HEK293T (cell line): ENCODE measurements at regions not wholly inside any gene's neighbourhood (a gene's known extent, or its start where the extent isn't known, plus 50 kb on each side); places are given as distances from the start of the nearest gene placed in this dataset.

Experiments used
- BHLHE40 ChIP-seq: fragments of 450-650 bp; IDR thresholded peaks from 2 replicates; pipeline ENCODE4 v1.6.1; 2016; ENCODE audit warnings: mild to moderate bottlenecking, moderate library complexity, borderline replicate concordance
- ELF4 ChIP-seq: fragments of 450-650 bp; IDR thresholded peaks from 2 replicates; pipeline ENCODE4 v1.6.1; 2017; ENCODE audit warnings: antibody characterized with exemption
- FOXM1 ChIP-seq: fragments of 450-650 bp; IDR thresholded peaks from 2 replicates; pipeline ENCODE4 v1.6.1; 2017; ENCODE audit warnings: mild to moderate bottlenecking, borderline replicate concordance
- HDGF ChIP-seq: fragments of 450-650 bp; IDR thresholded peaks from 2 replicates; pipeline ENCODE4 v1.6.1; 2017; ENCODE audit warnings: antibody characterized with exemption, borderline replicate concordance
- NFRKB ChIP-seq: fragments of 450-650 bp; IDR thresholded peaks from 2 replicates; pipeline ENCODE4 v1.6.1; 2016; ENCODE audit warnings: mild to moderate bottlenecking, moderate library complexity
- SP1 ChIP-seq: fragments of 450-650 bp; IDR thresholded peaks from 2 replicates; pipeline ENCODE4 v1.6.1; 2017
- SUZ12 ChIP-seq: fragments of 450-650 bp; IDR thresholded peaks from 2 replicates; pipeline ENCODE4 v1.6.1; 2016; ENCODE audit warnings: mild to moderate bottlenecking
- TARDBP ChIP-seq: fragments of 450-650 bp; IDR thresholded peaks from 2 replicates; pipeline ENCODE4 v1.6.1; 2016

GRCh38 chr21:24042687-24043086 is 1564.6 kb downstream of the MRPL39 start:
- TF ChIP-seq TARDBP (no peak), FOXM1 (no peak), NFRKB (no peak), ELF4 (no peak), SP1 (no peak), BHLHE40 (no peak), HDGF (no peak), SUZ12 (no peak)
